Spleen (tissue), 7 donors: ENCODE measurements at regions not wholly inside any gene's neighbourhood (a gene's known extent, or its start where the extent isn't known, plus 50 kb on each side); places are given as distances from the start of the nearest gene placed in this dataset.

Experiments used
- CTCF ChIP-seq, 11 experiments: fragments of 200-600 bp in 7 of 11; fragments of 450-650 bp in 4 of 11; sonication (generic) in 4 of 11; IDR thresholded peaks in 8 of 11; conservative IDR thresholded peaks in 3 of 11; 1 replicate in 7 of 11; 2 replicates in 4 of 11; pipeline versions ENCODE4 v1.4.0 to v1.8.0; 2016 to 2021; ENCODE audit warnings: antibody characterized with exemption in 11 of 11, inconsistent platforms in 4 of 11, mild to moderate bottlenecking in 1 of 11
- POLR2A ChIP-seq, 3 donors: fragments of 450-650 bp; IDR thresholded peaks; one replicate each; pipeline ENCODE4 v1.5.1; 2017; ENCODE audit warnings: antibody characterized with exemption in 3 of 3, mild to moderate bottlenecking in 1 of 3
- POLR2AphosphoS5 ChIP-seq, 3 donors: sonication (generic); formaldehyde crosslinking; IDR thresholded peaks; one replicate each; pipeline ENCODE4 v1.5.1; 2017; ENCODE audit warnings: antibody characterized with exemption in 3 of 3
- donor health status: DM: no; HTN: no; CAD: no; lungs with moderate emphysema.
- donor health status: DM: no; HTN: no; CAD: no.
- donor health status: DM: no; HTN: no; CAD: no.

DNA sequence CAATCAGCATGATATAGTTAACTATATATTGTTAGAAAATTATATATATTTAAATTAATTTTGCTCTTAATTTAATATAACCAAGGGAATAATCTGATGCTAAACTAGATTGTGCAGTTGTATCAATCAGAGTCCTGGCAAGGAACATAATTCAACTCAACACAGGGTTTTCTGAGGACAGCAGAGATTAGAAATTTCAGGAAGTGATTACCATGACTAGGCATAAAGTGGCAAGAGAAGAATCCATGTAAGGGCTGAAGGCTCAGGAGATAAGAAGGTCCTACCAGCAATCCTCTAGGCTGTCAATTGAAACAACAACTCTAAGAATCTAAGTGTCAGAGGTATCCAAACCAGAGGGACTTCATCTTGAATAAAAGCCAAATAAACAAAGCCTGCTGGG lies 807.8 kb downstream of the DSC3 start:
- TF ChIP-seq CTCF (IDR thresholded peaks at IDR 0.05 in 8 of 11, conservative IDR thresholded peaks at IDR 0.05 in 3 of 11) (no peak), POLR2AphosphoS5 (IDR thresholded peaks at IDR 0.05) (no peak), POLR2A (IDR thresholded peaks at IDR 0.05) (no peak)
